Heart left ventricle (tissue), 13 donors: ENCODE measurements at regions not wholly inside any gene's neighbourhood (a gene's known extent, or its start where the extent isn't known, plus 50 kb on each side); places are given as distances from the start of the nearest gene placed in this dataset.

Experiments
- POLR2A ChIP-seq, 2 donors: fragments of 450-650 bp; IDR thresholded peaks; one replicate each; pipeline ENCODE4 v1.6.1; 2017; ENCODE audit warnings: antibody characterized with exemption in 2 of 2, mild to moderate bottlenecking in 2 of 2, moderate library complexity in 2 of 2
- TF ChIP-seq, protein P1 (sequence below), 12 donors: fragments of 200-600 bp; sonication (generic) in 4 of 12; IDR thresholded peaks; one replicate each; pipeline versions ENCODE4 v1.5.0 to v1.8.0; 2018 to 2022; ENCODE audit warnings: antibody characterized with exemption in 12 of 12, mild to moderate bottlenecking in 5 of 12
- donor health status: ischemic (EF 13 %, LVEDD 7.1; RV severe dilation, severe dysfunction).
- donor health status: DM: no; HTN: yes; CAD: no.
- donor health status: DM: no; HTN: no; CAD: no.
- donor health status: ischemic (EF 25% LVEDD 6.9; RV normal size, moderate dysfunction).
- donor health status: ischemic (EF 25% LVEDD 5.7; RV mildly dilated, moderate dysfunction).
- donor health status: ischemic (EF 35%, LVEDD 5.7; RV mildly dilated, moderate dysfunction).
- donor health status: nonischemic (EF 11% LVEDD 7.7; RV severe dilation, severe dysfunction).
- donor health status: DM: yes; HTN: yes; CAD: no.
- donor health status: PGD.
- donor health status: ischemic (EF 29% LVEDD 5.4; RV normal size, mild dysfunction).
- donor health status: nonischemic (EF 23%, LVEDD 6.1; RV moderate dilation, normal function).

DNA sequence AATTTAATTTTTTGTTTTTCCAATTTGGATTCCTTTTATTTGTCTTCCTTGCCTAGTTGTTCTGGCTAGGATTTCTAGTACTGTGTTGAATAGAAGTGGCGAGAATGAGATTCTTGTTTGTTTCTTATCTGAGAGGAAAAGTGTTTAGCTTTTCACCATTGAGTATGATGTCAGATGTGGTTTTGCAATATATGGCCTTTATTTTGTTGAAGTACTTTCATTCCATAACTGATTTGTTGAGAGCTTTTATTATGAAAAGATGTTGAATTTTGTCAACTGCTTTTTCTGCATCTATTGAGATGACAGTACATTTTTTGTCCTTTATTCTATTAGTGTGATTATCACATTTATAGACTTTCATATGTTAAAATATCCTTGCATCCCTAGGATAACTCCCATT lies 462.0 kb downstream of the CCDC91 start:
- no peak for TF ChIP-seq POLR2A (IDR thresholded peaks at IDR 0.05)
- TF ChIP-seq, protein P1, sequence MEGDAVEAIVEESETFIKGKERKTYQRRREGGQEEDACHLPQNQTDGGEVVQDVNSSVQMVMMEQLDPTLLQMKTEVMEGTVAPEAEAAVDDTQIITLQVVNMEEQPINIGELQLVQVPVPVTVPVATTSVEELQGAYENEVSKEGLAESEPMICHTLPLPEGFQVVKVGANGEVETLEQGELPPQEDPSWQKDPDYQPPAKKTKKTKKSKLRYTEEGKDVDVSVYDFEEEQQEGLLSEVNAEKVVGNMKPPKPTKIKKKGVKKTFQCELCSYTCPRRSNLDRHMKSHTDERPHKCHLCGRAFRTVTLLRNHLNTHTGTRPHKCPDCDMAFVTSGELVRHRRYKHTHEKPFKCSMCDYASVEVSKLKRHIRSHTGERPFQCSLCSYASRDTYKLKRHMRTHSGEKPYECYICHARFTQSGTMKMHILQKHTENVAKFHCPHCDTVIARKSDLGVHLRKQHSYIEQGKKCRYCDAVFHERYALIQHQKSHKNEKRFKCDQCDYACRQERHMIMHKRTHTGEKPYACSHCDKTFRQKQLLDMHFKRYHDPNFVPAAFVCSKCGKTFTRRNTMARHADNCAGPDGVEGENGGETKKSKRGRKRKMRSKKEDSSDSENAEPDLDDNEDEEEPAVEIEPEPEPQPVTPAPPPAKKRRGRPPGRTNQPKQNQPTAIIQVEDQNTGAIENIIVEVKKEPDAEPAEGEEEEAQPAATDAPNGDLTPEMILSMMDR (IDR thresholded peaks at IDR 0.05), result no peak
